IMR-90 (cell line): ENCODE measurements at regions not wholly inside any gene's neighbourhood (a gene's known extent, or its start where the extent isn't known, plus 50 kb on each side); places are given as distances from the start of the nearest gene placed in this dataset.

Experiments used
- ATAC-seq: fragments of 200-7000 bp; cut with Tn5 transposase; 2 replicates; pipeline ENCODE4 v1.9.1; 2020; ENCODE audit warnings: low read depth, mild to moderate bottlenecking, moderate library complexity
- BruUV-seq: library from RNA; stranded (reverse); fragments of 400-500 nt; replicated peaks from 2 replicates; lab custom pipeline; 2021; lab: Mats Ljungman, UMichigan
- CTCF ChIA-PET: fragments of 300-600 bp; formaldehyde crosslinking; extraction: SDS; loops from one replicate; lab custom pipeline; 2021; ENCODE audit warnings: antibody characterized with exemption; lab: Yijun Ruan, JAX
- POLR2A ChIA-PET: fragments of 300-600 bp; sonication (Branson Sonifier 250); formaldehyde crosslinking; loops from one replicate; lab custom pipeline; 2022; ENCODE audit warnings: antibody characterized with exemption; ENCODE audit not compliant: unreplicated experiment; lab: Charles Lee
- DNase-seq: peaks from one replicate; pipeline ENCODE4 v3.0.0; 2013
- H2AFZ ChIP-seq: replicated peaks from 2 replicates; pipeline ENCODE3; 2013; ENCODE audit warnings: low read length, mild to moderate bottlenecking; ENCODE audit not compliant: poor library complexity
- H2AK5ac ChIP-seq: 2 replicates; pipeline ENCODE4 v1.6.1; 2013; ENCODE audit warnings: low read depth, low read length, inconsistent platforms
- H2AK9ac ChIP-seq: replicated peaks from 2 replicates; pipeline ENCODE3; 2013; ENCODE audit warnings: mild to moderate bottlenecking, low read depth, low read length, moderate library complexity; ENCODE audit not compliant: poor library complexity
- H2BK120ac ChIP-seq: 2 replicates; pipeline ENCODE4 v1.6.1; 2013; ENCODE audit warnings: low read depth, low read length, inconsistent platforms
- H2BK15ac ChIP-seq: 3 replicates; pipeline ENCODE4 v1.6.1; 2013; ENCODE audit warnings: low read depth, low read length, inconsistent platforms
- H2BK20ac ChIP-seq: 2 replicates; pipeline ENCODE4 v1.6.1; 2013; ENCODE audit warnings: low read depth, mild to moderate bottlenecking, inconsistent platforms, low read length, moderate library complexity
- H2BK5ac ChIP-seq: 2 replicates; pipeline ENCODE4 v1.6.1; 2013; ENCODE audit warnings: mild to moderate bottlenecking, low read depth, low read length, inconsistent platforms; ENCODE audit not compliant: poor library complexity, severe bottlenecking
- H3K14ac ChIP-seq: replicated peaks from 2 replicates; pipeline ENCODE4 v1.6.1; 2013; ENCODE audit warnings: low read depth, low read length, inconsistent platforms
- H3K18ac ChIP-seq: 2 replicates; pipeline ENCODE4 v1.6.1; 2013; ENCODE audit warnings: low read depth, low read length, control low read depth
- H3K23ac ChIP-seq: 2 replicates; pipeline ENCODE4 v1.6.1; 2013; ENCODE audit warnings: low read depth, low read length, inconsistent platforms
- H3K27ac ChIP-seq: 2 replicates; pipeline ENCODE4 v1.5.1; 2013; ENCODE audit warnings: mild to moderate bottlenecking, control low read depth, low read length; ENCODE audit not compliant: insufficient read depth
- H3K27me3 ChIP-seq: 2 replicates; pipeline ENCODE4 v1.6.1; 2013; ENCODE audit warnings: low read length; ENCODE audit not compliant: control insufficient read depth, insufficient read depth
- H3K36me3 ChIP-seq: 2 replicates; pipeline ENCODE4 v1.6.1; 2013; ENCODE audit warnings: low read length, mixed read lengths; ENCODE audit not compliant: control insufficient read depth, insufficient read depth
- H3K4ac ChIP-seq: 2 replicates; pipeline ENCODE4 v1.6.1; 2013; ENCODE audit warnings: low read depth, low read length, inconsistent platforms
- H3K4me1 ChIP-seq: 2 replicates; pipeline ENCODE4 v1.6.1; 2013; ENCODE audit warnings: low read length, mixed read lengths; ENCODE audit not compliant: control insufficient read depth, insufficient read depth
- H3K4me2 ChIP-seq: 2 replicates; pipeline ENCODE4 v1.6.1; 2013; ENCODE audit warnings: low read depth, mild to moderate bottlenecking, control low read depth, low read length, moderate library complexity
- H3K4me3 ChIP-seq: 2 replicates; pipeline ENCODE4 v1.5.1; 2013; ENCODE audit warnings: low read depth, mild to moderate bottlenecking, control low read depth, low read length, moderate library complexity; ENCODE audit not compliant: insufficient read depth
- H3K56ac ChIP-seq: 2 replicates; pipeline ENCODE4 v1.6.1; 2013; ENCODE audit warnings: low read length, inconsistent platforms; ENCODE audit not compliant: insufficient read depth; ENCODE audit errors: extremely low read depth
- H3K79me1 ChIP-seq, 2 experiments: 2 replicates each; pipeline ENCODE4 v1.6.1; 2013; ENCODE audit warnings: low read length in 2 of 2, inconsistent platforms in 1 of 2, low read depth in 1 of 2
- H3K9ac ChIP-seq: 2 replicates; pipeline ENCODE4 v1.6.1; 2013; ENCODE audit warnings: low read depth, low read length, control low read depth
- H3K9me1 ChIP-seq: 2 replicates; pipeline ENCODE4 v1.6.1; 2013; ENCODE audit warnings: low read length, inconsistent platforms; ENCODE audit not compliant: insufficient read depth
- H3K9me3 ChIP-seq: 2 replicates; pipeline ENCODE4 v1.6.1; 2013; ENCODE audit warnings: low read length; ENCODE audit not compliant: control insufficient read depth, insufficient read depth
- H4K20me1 ChIP-seq: 2 replicates; pipeline ENCODE4 v1.6.1; 2013; ENCODE audit warnings: low read length, inconsistent platforms; ENCODE audit not compliant: insufficient read depth
- H4K5ac ChIP-seq: 2 replicates; pipeline ENCODE4 v1.6.1; 2013; ENCODE audit warnings: mild to moderate bottlenecking, low read depth, low read length, control low read depth
- H4K8ac ChIP-seq, 2 experiments: 2 replicates each; pipeline ENCODE4 v1.6.1; 2013; ENCODE audit warnings: low read depth in 2 of 2, low read length in 2 of 2, control low read depth in 1 of 2, inconsistent platforms in 1 of 2
- H4K91ac ChIP-seq: 2 replicates; pipeline ENCODE4 v1.6.1; 2013; ENCODE audit warnings: low read depth, low read length, inconsistent platforms; ENCODE audit not compliant: insufficient read depth
- BHLHE40 ChIP-seq: fragments of 150-350 bp; IDR thresholded peaks from 2 replicates; pipeline ENCODE4 v1.6.1; 2016; ENCODE audit warnings: mild to moderate bottlenecking, low read depth, low read length
- CEBPB ChIP-seq: IDR thresholded peaks from 2 replicates; pipeline ENCODE4 v1.6.1; 2012; ENCODE audit warnings: low read depth, low read length, improper control_type of control experiment
- MAFK ChIP-seq: IDR thresholded peaks from 2 replicates; pipeline ENCODE4 v1.6.1; 2012; ENCODE audit warnings: low read depth, low read length, improper control_type of control experiment
- MXI1 ChIP-seq: IDR thresholded peaks from 2 replicates; pipeline ENCODE4 v1.6.1; 2012; ENCODE audit warnings: low read depth, mild to moderate bottlenecking, low read length, moderate library complexity, borderline replicate concordance
- RAD21 ChIP-seq: IDR thresholded peaks from 2 replicates; pipeline ENCODE4 v1.6.1; 2012; ENCODE audit warnings: low read length, improper control_type of control experiment
- SMC3 ChIP-seq: fragments of 150-350 bp; IDR thresholded peaks from 2 replicates; pipeline ENCODE4 v1.6.1; 2016; ENCODE audit warnings: low read depth, mild to moderate bottlenecking, antibody characterized with exemption, low read length, moderate library complexity
- WGBS, 2 experiments: methylation state at CpG; one replicate each; pipeline versions ENCODE4 v1.1.5 to v1.1.7; 2013; ENCODE audit warnings: missing lambda C conversion rate in 2 of 2; ENCODE audit not compliant: insufficient read length in 1 of 2; ENCODE audit errors: extremely low coverage in 2 of 2; 5-methylcytosine and 5-hydroxymethylcytosine counted together
- dilution Hi-C: fragments of 300-500 bp; cut with HindIII; formaldehyde crosslinking; loops from one replicate; pipeline ENCODE4 v1.14.3; 2018; ENCODE audit warnings: low sequenced_read_pairs; ENCODE audit not compliant: unreplicated experiment
- in situ Hi-C: fragments of 300-500 bp; cut with MboI; formaldehyde crosslinking; loops from 3 replicates; pipeline ENCODE4 v1.14.3; 2019; ENCODE audit warnings: low sequenced_read_pairs, inconsistent platforms, mixed read lengths
- intact Hi-C: fragments of 100-400 bp; cut with micrococcal nuclease; formaldehyde crosslinking; loops from 2 replicates; pipeline ENCODE4 v1.10.0; 2022

- dilution Hi-C loops = loop anchor here (10.0 to 25.0 kb wide), 2 partner anchors 300 to 732 kb away; no protein-coding TSS in a partner anchor
- DNase-seq (no peak), ATAC-seq (no peak)
- in situ Hi-C loops = loop anchor here (5.0 to 10.0 kb wide), 2 partner anchors 310 to 732 kb away; no protein-coding TSS in a partner anchor
- Histone ChIP-seq H4K91ac (no peak overlapping the region), H2BK120ac (no peak overlapping the region), H2AFZ (no peak overlapping the region), H3K27me3 (no peaks in the 10 kb centered on the region), H4K20me1 (no peaks in the 10 kb centered on the region), H2AK5ac (no peak overlapping the region), H3K27ac (no peak overlapping the region), H3K9ac (no peak overlapping the region), H2BK20ac (no peak overlapping the region), H3K79me1 (no peaks in the 10 kb centered on the region), H3K14ac (no peak overlapping the region), H3K23ac (no peak overlapping the region), H3K56ac (no peak overlapping the region), H3K9me3 (no peaks in the 10 kb centered on the region), H3K4me1 (no peaks in the 10 kb centered on the region), H3K36me3 (no peaks in the 10 kb centered on the region), H3K18ac (no peak overlapping the region), H2AK9ac (no peak overlapping the region), H3K4ac (no peak overlapping the region), H2BK15ac (no peak overlapping the region), H3K4me3 (no peak overlapping the region), H3K9me1 (no peaks in the 10 kb centered on the region), H4K8ac (no peak overlapping the region), H3K4me2 (no peak overlapping the region), H2BK5ac (no peak overlapping the region), H4K5ac (no peak overlapping the region)
- ChIA-PET POLR2A (no interaction called here), CTCF (interaction anchor here (1.0 to 6.9 kb wide), 8 partner anchors 9 to 311 kb away, joined by 3 to 60 read pairs (median 5); no protein-coding TSS in a partner anchor)
- no CpG with 5 or more reads among the region's 1 CpG for WGBS, 2 experiments
- BruUV-seq = no TSS peak
- intact Hi-C loops = loop anchor here (2.0 kb wide), 1 partner anchor 734 kb away; no protein-coding TSS in a partner anchor
- TF ChIP-seq MAFK = no peak
- no peak for TF ChIP-seq SMC3
- no peak for TF ChIP-seq RAD21
- no peak for TF ChIP-seq BHLHE40
- no peak for TF ChIP-seq MXI1
- no peak for TF ChIP-seq CEBPB
These were observed 102.3 kb downstream of the ZPLD1 start for GRCh38 chr3:102537123-102537522.
